SK-N-MC (cell line): ENCODE measurements at regions not wholly inside any gene's neighbourhood (a gene's known extent, or its start where the extent isn't known, plus 50 kb on each side); places are given as distances from the start of the nearest gene placed in this dataset.

Experiments used
- EZH2 ChIP-seq: fragments of 200-600 bp; sonication (generic); IDR thresholded peaks from one replicate; pipeline ENCODE4 v1.6.1; 2017; ENCODE audit warnings: antibody characterized with exemption
- FOXP2 ChIP-seq: optimal IDR thresholded peaks from 2 replicates; pipeline ENCODE3; 2011; ENCODE audit warnings: mild to moderate bottlenecking, moderate library complexity; ENCODE audit not compliant: insufficient read depth; ENCODE audit errors: extremely low read length, control extremely low read depth
- POLR2AphosphoS5 ChIP-seq: IDR thresholded peaks from 2 replicates; pipeline ENCODE4 v1.6.1; 2012; ENCODE audit warnings: mild to moderate bottlenecking, low read depth, low read length, borderline replicate concordance

- TF ChIP-seq EZH2 = no peak
- no peak for TF ChIP-seq POLR2AphosphoS5
- no peak for TF ChIP-seq FOXP2
Measured at GRCh38 chr5:125481506-125482465, 735.3 kb upstream of the ZNF608 start.
